Kidney (tissue), 13 donors: ENCODE measurements at regions not wholly inside any gene's neighbourhood (a gene's known extent, or its start where the extent isn't known, plus 50 kb on each side); places are given as distances from the start of the nearest gene placed in this dataset.

ENCODE experiments used
- DNase-seq, 5 donors: peaks; one replicate each; pipeline ENCODE4 v3.0.0-alpha.2; 2013 to 2020
- FAIRE-seq: peaks from 2 replicates; lab custom pipeline; 2012; peaks lifted over from hg19 to GRCh38; lab: Jason Lieb, UNC
- H3K27ac ChIP-seq, 2 donors: one replicate each; pipeline ENCODE4 v1.7.0; 2013; ENCODE audit warnings: low read depth in 2 of 2, low read length in 2 of 2, inconsistent platforms in 1 of 2
- H3K27me3 ChIP-seq: one replicate; pipeline ENCODE4 v1.7.1; 2013; ENCODE audit warnings: low read length, inconsistent platforms; ENCODE audit not compliant: control insufficient read depth, insufficient read depth
- H3K36me3 ChIP-seq, 3 donors: one replicate each; pipeline versions ENCODE4 v1.7.0 to v1.7.1; 2013; ENCODE audit warnings: low read length in 3 of 3, control low read depth in 1 of 3, inconsistent platforms in 1 of 3; ENCODE audit not compliant: insufficient read depth in 3 of 3, control insufficient read depth in 2 of 3
- H3K4me1 ChIP-seq, 3 donors: one replicate each; pipeline versions ENCODE4 v1.7.0 to v1.7.1; 2013; ENCODE audit warnings: low read length in 3 of 3, inconsistent platforms in 1 of 3, low read depth in 1 of 3; ENCODE audit not compliant: control insufficient read depth in 2 of 3, insufficient read depth in 2 of 3
- H3K4me3 ChIP-seq, 3 donors: one replicate each; pipeline versions ENCODE4 v1.7.0 to v1.8.1; 2013; ENCODE audit warnings: low read length in 3 of 3, control low read depth in 1 of 3, inconsistent platforms in 1 of 3
- H3K9ac ChIP-seq, 3 donors: one replicate each; pipeline versions ENCODE4 v1.7.0 to v1.7.1; 2013; ENCODE audit warnings: low read length in 3 of 3, control low read depth in 1 of 3, inconsistent platforms in 1 of 3
- H3K9me3 ChIP-seq, 3 donors: one replicate each; pipeline versions ENCODE4 v1.7.0 to v1.7.1; 2013; ENCODE audit warnings: low read length in 3 of 3, control low read depth in 1 of 3, inconsistent platforms in 1 of 3; ENCODE audit not compliant: control insufficient read depth in 2 of 3, insufficient read depth in 1 of 3
- CTCF ChIP-seq: IDR thresholded peaks from 3 replicates; pipeline ENCODE4 v1.5.1; 2012; ENCODE audit warnings: mild to moderate bottlenecking, moderate library complexity, borderline replicate concordance; ENCODE audit not compliant: insufficient read depth; ENCODE audit errors: extremely low read depth
- intact Hi-C: fragments of 100-400 bp; cut with DNase I; formaldehyde crosslinking; loops from one replicate; pipeline ENCODE4 v1.11.1; 2022
- donor health status: control.
- donor health status: control.
- donor health status: control.
- donor health status: control.
- donor health status: control.
- donor health status: DM: yes; HTN: yes; CAD: no.
- donor health status: Normal renal cell carcinoma (clear cell type).

GRCh38 chr10:78129211-78129610 lies 95.5 kb downstream of the RPS24 start:
- intact Hi-C loops: no loop called here
- no peak for TF ChIP-seq CTCF
- Histone ChIP-seq H3K9me3 (no peaks in the 10 kb centered on the region), H3K4me3 (no peak overlapping the region), H3K9ac (no peak overlapping the region), H3K27me3 (no peaks in the 10 kb centered on the region), H3K36me3 (no peaks in the 10 kb centered on the region), H3K4me1 (no peaks in the 10 kb centered on the region), H3K27ac (no peak overlapping the region)
- DNase-seq (no peak), FAIRE-seq (peak; percentile 77)

- Histone ChIP-seq H3K27ac (no peak overlapping the region), H3K4me3 (no peak overlapping the region), H3K9ac (no peak overlapping the region), H3K36me3 (no peaks in the 10 kb centered on the region), H3K4me1 (no peaks in the 10 kb centered on the region), H3K27me3 (no peaks in the 10 kb centered on the region), H3K9me3 (no peaks in the 10 kb centered on the region)
- intact Hi-C loops: no loop called here
- DNase-seq: no peak
- FAIRE-seq: no peak
- TF ChIP-seq CTCF: no peak
Measured at GRCh38 chr10:78130966-78131710, 97.5 kb downstream of the RPS24 start.

GRCh38 chr10:78134773-78135306 lies 101.2 kb downstream of the RPS24 start:
- no peaks in the 10 kb centered on the region for H3K9me3 ChIP-seq
- no peak overlapping the region for H3K27ac ChIP-seq
- intact Hi-C loops: no loop called here
- no peak for FAIRE-seq
- no peaks in the 10 kb centered on the region for H3K27me3 ChIP-seq
- no peak for DNase-seq
- no peak overlapping the region for H3K4me3 ChIP-seq
- no peaks in the 10 kb centered on the region for H3K36me3 ChIP-seq
- no peak overlapping the region for H3K9ac ChIP-seq
- TF ChIP-seq CTCF: no peak
- H3K4me1 ChIP-seq: no peaks in the 10 kb centered on the region
